ENCODE measurements at regions not wholly inside any gene's neighbourhood (a gene's known extent, or its start where the extent isn't known, plus 50 kb on each side); places are given as distances from the start of the nearest gene placed in this dataset.
"Not testable (repeated sequence)": the region's sequence is repeated elsewhere in the genome, so short reads cannot be mapped to it uniquely, and the experiment has no call there.

GRCh38 chr1:115447672-115448071 lies 109.6 kb upstream of the NGF start:
- no peak overlapping the region for H3K4me3 ChIP-seq (ENCODE audit: control insufficient read depth, low read depth, low read length)
- DNase-seq (ENCODE audit: low read depth): no peak
- TF ChIP-seq CTCF (IDR thresholded peaks at IDR 0.05; ENCODE audit: control insufficient read depth, insufficient read depth, low read depth, low read length, missing control alignments): no peak

- no peak overlapping the region for H3K4me3 ChIP-seq (ENCODE audit: control insufficient read depth, low read depth, low read length)
- TF ChIP-seq CTCF (IDR thresholded peaks at IDR 0.05; ENCODE audit: control insufficient read depth, insufficient read depth, low read depth, low read length, missing control alignments): no peak
- no peak for DNase-seq (ENCODE audit: low read depth)
Observed at GRCh38 chr1:115445090-115445489, 107.0 kb upstream of the NGF start.

GRCh38 chr1:115440733-115441132 lies 102.7 kb upstream of the NGF start:
- no peak for TF ChIP-seq CTCF (IDR thresholded peaks at IDR 0.05; ENCODE audit: control insufficient read depth, insufficient read depth, low read depth, low read length, missing control alignments)

GRCh38 chr1:115439520-115439919 lies 101.5 kb upstream of the NGF start:
- H3K4me3 ChIP-seq (ENCODE audit: control insufficient read depth, low read depth, low read length); DNase-seq (ENCODE audit: low read depth): not testable (repeated sequence)

More at GRCh38 chr1:115440733-115441132, 102.7 kb upstream of the NGF start:
- DNase-seq (ENCODE audit: low read depth): no peak
- no peak overlapping the region for H3K4me3 ChIP-seq (ENCODE audit: control insufficient read depth, low read depth, low read length)

- no peak for DNase-seq (ENCODE audit: low read depth)
- no peak overlapping the region for H3K4me3 ChIP-seq (ENCODE audit: control insufficient read depth, low read depth, low read length)
- no peak for TF ChIP-seq CTCF (IDR thresholded peaks at IDR 0.05; ENCODE audit: control insufficient read depth, insufficient read depth, low read depth, low read length, missing control alignments)
Observed at GRCh38 chr1:115437196-115437595, 99.1 kb upstream of the NGF start.

GRCh38 chr1:115436596-115436995 lies 98.5 kb upstream of the NGF start:
- TF ChIP-seq CTCF (IDR thresholded peaks at IDR 0.05; ENCODE audit: control insufficient read depth, insufficient read depth, low read depth, low read length, missing control alignments): no peak
- no peak for DNase-seq (ENCODE audit: low read depth)

GRCh38 chr1:115433483-115433882 lies 95.4 kb upstream of the NGF start:
- DNase-seq (ENCODE audit: low read depth): no peak
- no peak overlapping the region for H3K4me3 ChIP-seq (ENCODE audit: control insufficient read depth, low read depth, low read length)
- no peak for TF ChIP-seq CTCF (IDR thresholded peaks at IDR 0.05; ENCODE audit: control insufficient read depth, insufficient read depth, low read depth, low read length, missing control alignments)

More at GRCh38 chr1:115436596-115436995, 98.5 kb upstream of the NGF start:
- no peak overlapping the region for H3K4me3 ChIP-seq (ENCODE audit: control insufficient read depth, low read depth, low read length)

All from AG09309 (cell line).